GM10266 (cell line): ENCODE measurements at regions not wholly inside any gene's neighbourhood (a gene's known extent, or its start where the extent isn't known, plus 50 kb on each side); places are given as distances from the start of the nearest gene placed in this dataset.

Source experiments
- DNase-seq: peaks from one replicate; pipeline ENCODE4 v3.0.0; 2012; ENCODE audit errors: extremely low spot score
- CTCF ChIP-seq: IDR thresholded peaks from 2 replicates; pipeline ENCODE4 v1.5.1; 2012; ENCODE audit warnings: mild to moderate bottlenecking, low read depth; ENCODE audit not compliant: control insufficient read depth, insufficient read depth; ENCODE audit errors: missing control alignments

- no peak for TF ChIP-seq CTCF
- DNase-seq: no peak
Measured at GRCh38 chr5:128591598-128592455, 53.8 kb upstream of the FBN2 start.

GRCh38 chr5:128596071-128596470, 58.0 kb upstream of the FBN2 start:
- no peak for TF ChIP-seq CTCF
- no peak for DNase-seq

- TF ChIP-seq CTCF: no peak
- no peak for DNase-seq
Measured at GRCh38 chr5:128597156-128597555, 59.1 kb upstream of the FBN2 start.

GRCh38 chr5:128613128-128613527, 75.1 kb upstream of the FBN2 start:
- no peak for DNase-seq
- no peak for TF ChIP-seq CTCF

GRCh38 chr5:128613766-128614165, 75.7 kb upstream of the FBN2 start:
- no peak for DNase-seq
- no peak for TF ChIP-seq CTCF

- DNase-seq: no peak
- no peak for TF ChIP-seq CTCF
Measured at GRCh38 chr5:128615578-128615977, 77.5 kb upstream of the FBN2 start.

- DNase-seq: no peak
Measured at GRCh38 chr5:128626536-128627090, 88.6 kb upstream of the FBN2 start.

More at GRCh38 chr5:128626536-128627090, 88.6 kb upstream of the FBN2 start:
- TF ChIP-seq CTCF: no peak
